ENCODE measurements at regions not wholly inside any gene's neighbourhood (a gene's known extent, or its start where the extent isn't known, plus 50 kb on each side); places are given as distances from the start of the nearest gene placed in this dataset.

- DNase-seq (ENCODE audit: low read depth in 2 of 2) = no peak
Observed at GRCh38 chr2:145157741-145158591, 638.0 kb upstream of the ZEB2 start.

- no peak for DNase-seq (ENCODE audit: low read depth in 2 of 2)
Observed at GRCh38 chr2:145157036-145157675, 637.2 kb upstream of the ZEB2 start.

GRCh38 chr2:145156199-145156598 lies 636.3 kb upstream of the ZEB2 start:
- no peak for DNase-seq (ENCODE audit: low read depth in 2 of 2)

- DNase-seq (ENCODE audit: low read depth in 2 of 2) = no peak
Observed at GRCh38 chr2:145155196-145155595, 635.3 kb upstream of the ZEB2 start.

GRCh38 chr2:145154731-145155130 lies 634.8 kb upstream of the ZEB2 start:
- DNase-seq (ENCODE audit: low read depth in 2 of 2) = no peak

GRCh38 chr2:145146691-145147090 lies 626.8 kb upstream of the ZEB2 start:
- no peak for DNase-seq (ENCODE audit: low read depth in 2 of 2)

GRCh38 chr2:145144131-145144728 lies 624.3 kb upstream of the ZEB2 start:
- DNase-seq (ENCODE audit: low read depth in 2 of 2) = no peak

- no peak for DNase-seq (ENCODE audit: low read depth in 2 of 2)
Observed at GRCh38 chr2:145141981-145142380, 622.1 kb upstream of the ZEB2 start.

- no peak for DNase-seq (ENCODE audit: low read depth in 2 of 2)
Observed at GRCh38 chr2:145140658-145141057, 620.7 kb upstream of the ZEB2 start.

- no peak for DNase-seq (ENCODE audit: low read depth in 2 of 2)
Observed at GRCh38 chr2:145138626-145139025, 618.7 kb upstream of the ZEB2 start.

GRCh38 chr2:145137901-145138300 lies 618.0 kb upstream of the ZEB2 start:
- DNase-seq (ENCODE audit: low read depth in 2 of 2) = no peak

- no peak for DNase-seq (ENCODE audit: low read depth in 2 of 2)
Observed at GRCh38 chr2:145137211-145137610, 617.3 kb upstream of the ZEB2 start.

- no peak for DNase-seq (ENCODE audit: low read depth in 2 of 2)
Observed at GRCh38 chr2:145136702-145137101, 616.8 kb upstream of the ZEB2 start.

- no peak for DNase-seq (ENCODE audit: low read depth in 2 of 2)
Observed at GRCh38 chr2:145126146-145126545, 606.2 kb upstream of the ZEB2 start.

- DNase-seq (ENCODE audit: low read depth in 2 of 2) = no peak
Observed at GRCh38 chr2:145124085-145124484, 604.2 kb upstream of the ZEB2 start.

GRCh38 chr2:145123606-145124005 lies 603.7 kb upstream of the ZEB2 start:
- no peak for DNase-seq (ENCODE audit: low read depth in 2 of 2)

- no peak for DNase-seq (ENCODE audit: low read depth in 2 of 2)
Observed at GRCh38 chr2:145119225-145119624, 599.3 kb upstream of the ZEB2 start.

GRCh38 chr2:145116834-145117725 lies 597.2 kb upstream of the ZEB2 start:
- DNase-seq (ENCODE audit: low read depth in 2 of 2) = no peak

- DNase-seq (ENCODE audit: low read depth in 2 of 2) = no peak
Observed at GRCh38 chr2:145116056-145116455, 596.1 kb upstream of the ZEB2 start.

GRCh38 chr2:145114726-145115125 lies 594.8 kb upstream of the ZEB2 start:
- DNase-seq (ENCODE audit: low read depth in 2 of 2) = no peak

GRCh38 chr2:145112467-145112866 lies 592.5 kb upstream of the ZEB2 start:
- DNase-seq (ENCODE audit: low read depth in 2 of 2) = no peak
